GM19467 (cell line): ENCODE measurements at regions not wholly inside any gene's neighbourhood (a gene's known extent, or its start where the extent isn't known, plus 50 kb on each side); places are given as distances from the start of the nearest gene placed in this dataset.
A peak's percentile ranks its signal among the peaks of the same experiment; 100 is the strongest.

Experiments used
- ATAC-seq: cut with Tn5 transposase; IDR thresholded peaks from one replicate; pipeline ENCODE4 v1.9.1; 2021; ENCODE audit warnings: mild to moderate bottlenecking, moderate library complexity; ENCODE audit not compliant: unreplicated experiment

- no peak for ATAC-seq
These were observed 112.2 kb upstream of the PLPPR4 start for GRCh38 chr1:99152132-99152531.

- no peak for ATAC-seq
These were observed 100.6 kb upstream of the PLPPR4 start for GRCh38 chr1:99163671-99164070.

- ATAC-seq = no peak
These were observed 93.8 kb upstream of the PLPPR4 start for GRCh38 chr1:99170516-99170915.

GRCh38 chr1:99171184-99171813, 93.0 kb upstream of the PLPPR4 start:
- ATAC-seq = no peak

GRCh38 chr1:99173282-99173681, 91.0 kb upstream of the PLPPR4 start:
- no peak for ATAC-seq

- ATAC-seq = no peak
These were observed 90.4 kb upstream of the PLPPR4 start for GRCh38 chr1:99173900-99174299.

GRCh38 chr1:99176753-99177152, 87.5 kb upstream of the PLPPR4 start:
- no peak for ATAC-seq

- ATAC-seq = no peak
These were observed 86.8 kb upstream of the PLPPR4 start for GRCh38 chr1:99177465-99177864.

- ATAC-seq = peak; percentile 94
These were observed 83.9 kb upstream of the PLPPR4 start for GRCh38 chr1:99180343-99180808.

GRCh38 chr1:99180915-99181314, 83.4 kb upstream of the PLPPR4 start:
- ATAC-seq = no peak

GRCh38 chr1:99181892-99182291, 82.4 kb upstream of the PLPPR4 start:
- no peak for ATAC-seq

- no peak for ATAC-seq
These were observed 79.1 kb upstream of the PLPPR4 start for GRCh38 chr1:99185196-99185595.

- ATAC-seq = no peak
These were observed 70.9 kb upstream of the PLPPR4 start for GRCh38 chr1:99193431-99193830.

GRCh38 chr1:99198393-99198792, 65.9 kb upstream of the PLPPR4 start:
- no peak for ATAC-seq

- ATAC-seq = no peak
These were observed 57.1 kb upstream of the PLPPR4 start for GRCh38 chr1:99207216-99207615.
